A549 (cell line): ENCODE measurements at regions not wholly inside any gene's neighbourhood (a gene's known extent, or its start where the extent isn't known, plus 50 kb on each side); places are given as distances from the start of the nearest gene placed in this dataset.

Experiments
- CTCF ChIP-seq: fragments of >200 bp; sonication (Bioruptor Twin); formaldehyde crosslinking; IDR thresholded peaks from 3 replicates; pipeline ENCODE4 v1.5.1; 2016
- JUNB ChIP-seq: fragments of >200 bp; sonication (Bioruptor Twin); formaldehyde crosslinking; IDR thresholded peaks from 2 replicates; pipeline ENCODE4 v1.6.1; 2016
- RAD21 ChIP-seq, 2 experiments: fragments of >200 bp in 1 of 2; sonication (Bioruptor Twin) in 1 of 2; formaldehyde crosslinking in 1 of 2; IDR thresholded peaks in 1 of 2; conservative IDR thresholded peaks in 1 of 2; 2 replicates in 1 of 2; 3 replicates in 1 of 2; pipeline ENCODE4 v1.6.1; 2012 to 2018; ENCODE audit warnings: inconsistent platforms in 1 of 2

DNA sequence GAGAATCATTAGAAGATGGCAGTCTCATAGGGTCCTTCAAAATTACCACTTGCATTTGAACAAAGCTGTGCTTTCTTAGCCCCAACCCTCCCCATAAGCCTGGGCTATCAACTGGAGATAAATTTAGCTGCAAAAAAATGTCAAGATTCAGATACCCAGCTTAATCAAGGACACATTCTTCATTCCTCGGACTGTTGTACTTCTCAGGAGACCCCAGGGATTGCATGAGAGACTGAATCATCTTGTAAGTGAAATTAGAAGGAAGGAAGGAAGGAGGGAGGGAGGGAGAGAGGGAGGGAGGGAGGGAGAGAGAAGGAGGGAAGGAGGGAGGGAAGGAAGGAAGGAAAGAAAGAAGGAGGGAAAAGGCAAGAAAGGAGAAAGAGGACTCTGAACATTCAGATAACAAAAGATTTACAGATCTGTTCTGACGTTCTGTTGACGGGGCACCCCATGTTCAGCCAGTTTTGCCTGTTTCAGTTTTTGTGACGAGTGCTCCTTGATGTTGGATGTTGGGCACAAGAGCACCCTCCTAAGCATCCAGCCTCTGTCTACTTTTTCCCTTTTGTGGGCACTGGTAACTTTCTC lies 498.7 kb downstream of the PREX1 start:
- TF ChIP-seq CTCF (no peak), JUNB (no peak), RAD21 (conservative IDR thresholded peaks at IDR 0.05 in 1 of 2, IDR thresholded peaks at IDR 0.05 in 1 of 2) (no peak)
